ENCODE measurements at regions not wholly inside any gene's neighbourhood (a gene's known extent, or its start where the extent isn't known, plus 50 kb on each side); places are given as distances from the start of the nearest gene placed in this dataset.

- Mint-ChIP-seq H3K4me1 (peaks cover 16% of the 10 kb centered on the region), H3K36me3 (ENCODE audit: low read depth) (no peaks in the 10 kb centered on the region), H3K27ac (no peak overlapping the region), H3K4me3 (no peak overlapping the region), H3K27me3 (ENCODE audit: insufficient read depth) (peaks cover 2% of the 10 kb centered on the region), H3K9me3 (no peaks in the 10 kb centered on the region)
- no peak for DNase-seq
- 81 to 96% methylated on average over 3 to 6 of the region's 6 CpGs for whole genome bisulfite sequencing, 2 experiments (ENCODE audit: insufficient coverage in 1 of 2, insufficient read length in 1 of 2)
- H3K27ac ChIP-seq (ENCODE audit: low read depth, low read length): peak overlapping the region; percentile 12
- H3K27me3 ChIP-seq (ENCODE audit: control insufficient read depth, insufficient read depth, low read length, poor library complexity, severe bottlenecking): no peaks in the 10 kb centered on the region
- no peaks in the 10 kb centered on the region for H3K36me3 ChIP-seq (ENCODE audit: control insufficient read depth, insufficient read depth, low read length)
- H3K9ac ChIP-seq (ENCODE audit: extremely low read depth, low read length, poor library complexity, severe bottlenecking): no peak overlapping the region
- no peak overlapping the region for H3K4me3 ChIP-seq (ENCODE audit: low read length)
- no peak for TF ChIP-seq CTCF (conservative IDR thresholded peaks at IDR 0.05)
- H3K4me1 ChIP-seq (ENCODE audit: control insufficient read depth, insufficient read depth, low read length): no peaks in the 10 kb centered on the region
- no peaks in the 10 kb centered on the region for H3K9me3 ChIP-seq (ENCODE audit: control insufficient read depth, low read length)
Measured at GRCh38 chr4:38605181-38605752, 58.7 kb upstream of the KLF3 start.

GRCh38 chr4:38605753-38606586 is 58.0 kb upstream of the KLF3 start:
- H3K4me1 ChIP-seq (ENCODE audit: control insufficient read depth, insufficient read depth, low read length): no peaks in the 10 kb centered on the region
- WGBS, 2 experiments (ENCODE audit: insufficient coverage in 1 of 2, insufficient read length in 1 of 2): 87 to 89% methylated on average over 6 to 12 of the region's 12 CpGs
- no peaks in the 10 kb centered on the region for H3K27me3 ChIP-seq (ENCODE audit: control insufficient read depth, insufficient read depth, low read length, poor library complexity, severe bottlenecking)
- no peak for TF ChIP-seq CTCF (conservative IDR thresholded peaks at IDR 0.05)
- Mint-ChIP-seq H3K9me3 (no peaks in the 10 kb centered on the region), H3K4me3 (no peak overlapping the region), H3K27me3 (ENCODE audit: insufficient read depth) (peaks cover 2% of the 10 kb centered on the region), H3K4me1 (peaks cover 18% of the 10 kb centered on the region), H3K36me3 (ENCODE audit: low read depth) (no peaks in the 10 kb centered on the region), H3K27ac (no peak overlapping the region)
- no peaks in the 10 kb centered on the region for H3K36me3 ChIP-seq (ENCODE audit: control insufficient read depth, insufficient read depth, low read length)
- H3K27ac ChIP-seq (ENCODE audit: low read depth, low read length): peak overlapping the region; percentile 12
- H3K9me3 ChIP-seq (ENCODE audit: control insufficient read depth, low read length): no peaks in the 10 kb centered on the region
- H3K4me3 ChIP-seq (ENCODE audit: low read length): no peak overlapping the region
- no peak overlapping the region for H3K9ac ChIP-seq (ENCODE audit: extremely low read depth, low read length, poor library complexity, severe bottlenecking)
- no peak for DNase-seq

GRCh38 chr4:38606587-38606905 is 57.5 kb upstream of the KLF3 start:
- no peak overlapping the region for H3K27ac Mint-ChIP-seq

More at GRCh38 chr4:38606587-38606905, 57.5 kb upstream of the KLF3 start:
- no peak overlapping the region for H3K9ac ChIP-seq (ENCODE audit: extremely low read depth, low read length, poor library complexity, severe bottlenecking)
- H3K27me3 ChIP-seq (ENCODE audit: control insufficient read depth, insufficient read depth, low read length, poor library complexity, severe bottlenecking): no peaks in the 10 kb centered on the region
- no peaks in the 10 kb centered on the region for H3K4me1 ChIP-seq (ENCODE audit: control insufficient read depth, insufficient read depth, low read length)
- no peaks in the 10 kb centered on the region for H3K36me3 ChIP-seq (ENCODE audit: control insufficient read depth, insufficient read depth, low read length)
- no peaks in the 10 kb centered on the region for H3K36me3 Mint-ChIP-seq (ENCODE audit: low read depth)
- no peak overlapping the region for H3K4me3 ChIP-seq (ENCODE audit: low read length)
- H3K4me1 Mint-ChIP-seq: peaks cover 21% of the 10 kb centered on the region
- H3K9me3 ChIP-seq (ENCODE audit: control insufficient read depth, low read length): no peaks in the 10 kb centered on the region
- no peak overlapping the region for H3K4me3 Mint-ChIP-seq
- TF ChIP-seq CTCF (conservative IDR thresholded peaks at IDR 0.05): peak; percentile 21
- WGBS, 2 experiments (ENCODE audit: insufficient coverage in 1 of 2, insufficient read length in 1 of 2): 92 to 93% methylated on average over 5 to 8 of the region's 8 CpGs
- no peak for DNase-seq
- no peaks in the 10 kb centered on the region for H3K9me3 Mint-ChIP-seq
- H3K27me3 Mint-ChIP-seq (ENCODE audit: insufficient read depth): peaks cover 2% of the 10 kb centered on the region
- H3K27ac ChIP-seq (ENCODE audit: low read depth, low read length): no peak overlapping the region

Data from endodermal cell (in vitro differentiated cells).